Activated CD4-positive, CD25-positive, alpha-beta regulatory T cell treated with anti-CD3 and anti-CD28 coated beads, Interleukin-2, amount 50 U/mL, for 24 hours (primary cell): ENCODE measurements at regions not wholly inside any gene's neighbourhood (a gene's known extent, or its start where the extent isn't known, plus 50 kb on each side); places are given as distances from the start of the nearest gene placed in this dataset.

Experiments used
- ATAC-seq, 2 donors: fragments of 150-1000 bp; cut with Tn5 transposase; one replicate each; pipeline ENCODE4 v1.10.0; 2021; ENCODE audit warnings: mild to moderate bottlenecking in 1 of 2, moderate library complexity in 1 of 2

- no peak for ATAC-seq
These were observed 52.0 kb upstream of the WDR17 start for GRCh38 chr4:176013476-176014247.

DNA sequence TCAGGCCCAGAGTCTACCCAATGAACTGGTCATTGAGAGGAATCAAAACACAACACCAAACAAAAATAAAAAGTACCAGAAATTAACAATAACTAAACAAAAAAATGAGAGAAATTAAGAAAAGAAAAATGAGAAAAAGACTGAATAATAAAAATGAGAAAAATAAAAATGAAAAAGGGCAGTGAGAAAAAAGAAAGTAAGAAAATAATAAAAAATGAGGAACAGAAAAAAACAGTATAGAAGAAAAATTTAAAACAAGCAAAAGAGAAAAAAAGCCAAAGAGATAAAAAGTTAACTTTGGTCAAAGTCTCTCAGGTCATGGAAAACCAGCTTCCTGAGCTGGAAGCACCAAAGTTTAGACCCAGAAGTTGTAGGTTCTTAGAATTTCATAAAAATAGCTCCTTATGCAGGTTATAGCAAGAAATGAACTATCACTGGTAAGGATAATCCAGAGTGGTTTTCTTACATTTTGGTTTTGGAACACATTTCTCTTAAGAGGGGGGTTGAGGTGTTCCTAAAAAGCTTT is 51.0 kb upstream of the WDR17 start:
- ATAC-seq, result no peak
